ENCODE measurements at regions not wholly inside any gene's neighbourhood (a gene's known extent, or its start where the extent isn't known, plus 50 kb on each side); places are given as distances from the start of the nearest gene placed in this dataset.

DNA sequence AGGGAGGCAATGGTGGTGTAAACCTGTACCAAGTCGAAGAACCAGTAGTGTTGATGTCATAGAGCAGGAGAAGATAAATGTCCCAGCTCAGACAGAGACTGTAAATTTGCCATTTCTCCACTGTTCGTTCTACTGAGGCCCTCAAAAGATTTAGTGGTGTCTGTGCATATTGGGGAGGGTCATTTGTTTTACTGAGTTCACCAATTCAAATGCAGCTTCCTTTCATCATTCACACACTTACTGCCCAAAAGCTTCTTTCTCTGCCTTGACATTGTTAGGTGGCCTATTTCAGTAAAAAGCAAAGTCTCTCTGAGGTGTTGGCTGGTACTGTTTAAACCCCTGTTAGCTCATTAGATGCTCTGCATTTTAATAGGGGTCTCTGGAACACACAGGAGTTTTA, 86.2 kb upstream of the EDNRB start:
- Histone ChIP-seq H3K27me3 (replicated peaks in 1 of 7) (no peaks in the 10 kb centered on the region), H3K27ac (no peak overlapping the region), H3K4me1 (no peaks in the 10 kb centered on the region), H3K36me3 (no peaks in the 10 kb centered on the region), H3K9me3 (peaks cover 0 to 21% (median 9%) of the 10 kb centered on the region in 8 donors), H3K4me3 (no peak overlapping the region)
- DNase-seq, result no peak
- intact Hi-C loops (cut with DNase I; ENCODE audit: low total_unique reads), result no loop called here
- 73 to 91% (median 79%) methylated on average over 2 of the region's 2 CpGs for WGBS, 5 donors
- TF ChIP-seq POLR2A (IDR thresholded peaks at IDR 0.05), result no peak
- TF ChIP-seq POLR2AphosphoS5 (IDR thresholded peaks at IDR 0.05), result no peak
- TF ChIP-seq, protein P1, sequence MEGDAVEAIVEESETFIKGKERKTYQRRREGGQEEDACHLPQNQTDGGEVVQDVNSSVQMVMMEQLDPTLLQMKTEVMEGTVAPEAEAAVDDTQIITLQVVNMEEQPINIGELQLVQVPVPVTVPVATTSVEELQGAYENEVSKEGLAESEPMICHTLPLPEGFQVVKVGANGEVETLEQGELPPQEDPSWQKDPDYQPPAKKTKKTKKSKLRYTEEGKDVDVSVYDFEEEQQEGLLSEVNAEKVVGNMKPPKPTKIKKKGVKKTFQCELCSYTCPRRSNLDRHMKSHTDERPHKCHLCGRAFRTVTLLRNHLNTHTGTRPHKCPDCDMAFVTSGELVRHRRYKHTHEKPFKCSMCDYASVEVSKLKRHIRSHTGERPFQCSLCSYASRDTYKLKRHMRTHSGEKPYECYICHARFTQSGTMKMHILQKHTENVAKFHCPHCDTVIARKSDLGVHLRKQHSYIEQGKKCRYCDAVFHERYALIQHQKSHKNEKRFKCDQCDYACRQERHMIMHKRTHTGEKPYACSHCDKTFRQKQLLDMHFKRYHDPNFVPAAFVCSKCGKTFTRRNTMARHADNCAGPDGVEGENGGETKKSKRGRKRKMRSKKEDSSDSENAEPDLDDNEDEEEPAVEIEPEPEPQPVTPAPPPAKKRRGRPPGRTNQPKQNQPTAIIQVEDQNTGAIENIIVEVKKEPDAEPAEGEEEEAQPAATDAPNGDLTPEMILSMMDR (IDR thresholded peaks at IDR 0.05 in 8 of 11, conservative IDR thresholded peaks at IDR 0.05 in 3 of 11), result no peak

DNA sequence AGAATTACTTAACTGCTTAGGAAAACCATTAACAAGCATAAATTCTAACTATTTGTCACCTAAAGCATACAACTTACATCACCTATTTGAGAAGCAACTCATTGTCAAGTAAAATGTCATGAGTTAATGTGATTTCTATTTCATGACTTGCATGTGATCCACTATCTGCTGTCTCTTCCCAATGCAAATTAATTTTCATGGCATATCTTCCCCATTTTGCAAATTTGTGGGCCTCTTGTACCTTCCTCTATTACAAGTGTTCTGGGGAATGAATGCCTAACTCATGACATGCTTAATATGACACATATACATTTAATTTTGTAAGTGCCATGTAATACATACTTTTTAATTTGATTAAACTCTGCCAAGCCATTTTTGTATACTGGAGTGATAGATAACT, 81.1 kb upstream of the EDNRB start:
- Histone ChIP-seq H3K4me1 (no peaks in the 10 kb centered on the region), H3K9me3 (peaks cover 0 to 27% (median 10%) of the 10 kb centered on the region in 8 donors), H3K4me3 (no peak overlapping the region), H3K36me3 (no peaks in the 10 kb centered on the region), H3K27ac (no peak overlapping the region), H3K27me3 (replicated peaks in 1 of 7) (no peaks in the 10 kb centered on the region)
- intact Hi-C loops (cut with DNase I; ENCODE audit: low total_unique reads), result no loop called here
- DNase-seq, result no peak
- TF ChIP-seq POLR2AphosphoS5 (IDR thresholded peaks at IDR 0.05) (no peak), POLR2A (IDR thresholded peaks at IDR 0.05) (no peak)
- TF ChIP-seq, protein P1 (IDR thresholded peaks at IDR 0.05 in 8 of 11, conservative IDR thresholded peaks at IDR 0.05 in 3 of 11), result no peak

DNA sequence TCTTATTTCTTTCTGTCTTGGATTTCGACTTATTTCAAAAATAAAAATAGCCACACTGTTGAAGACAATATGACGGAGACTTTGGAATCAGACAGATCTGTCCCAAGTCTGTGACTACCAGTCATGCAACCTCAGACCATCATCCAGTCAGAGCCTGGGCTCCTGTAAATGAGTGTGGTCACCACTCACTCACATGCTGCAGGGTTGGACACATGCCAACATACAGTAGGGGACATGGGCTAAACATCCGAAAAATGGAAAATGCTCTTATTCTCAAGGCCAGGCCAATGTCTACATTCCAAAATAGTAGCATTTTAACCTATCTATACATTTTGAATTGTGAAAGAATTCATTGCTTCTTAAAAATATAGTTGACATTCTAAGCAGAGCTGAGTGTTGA, 75.5 kb upstream of the EDNRB start:
- intact Hi-C loops (cut with DNase I; ENCODE audit: low total_unique reads), result no loop called here
- Histone ChIP-seq H3K9me3 (peaks cover 0 to 6% (median 0%) of the 10 kb centered on the region in 8 donors), H3K4me1 (no peaks in the 10 kb centered on the region), H3K27me3 (replicated peaks in 1 of 7) (no peaks in the 10 kb centered on the region), H3K4me3 (no peak overlapping the region), H3K36me3 (no peaks in the 10 kb centered on the region), H3K27ac (no peak overlapping the region)
- TF ChIP-seq POLR2A (IDR thresholded peaks at IDR 0.05) (no peak), POLR2AphosphoS5 (IDR thresholded peaks at IDR 0.05) (no peak)
- TF ChIP-seq, protein P1 (IDR thresholded peaks at IDR 0.05 in 8 of 11, conservative IDR thresholded peaks at IDR 0.05 in 3 of 11), result no peak
- 84 to 94% (median 90%) methylated on average over 3 of the region's 3 CpGs for WGBS, 5 donors
- no peak for DNase-seq

DNA sequence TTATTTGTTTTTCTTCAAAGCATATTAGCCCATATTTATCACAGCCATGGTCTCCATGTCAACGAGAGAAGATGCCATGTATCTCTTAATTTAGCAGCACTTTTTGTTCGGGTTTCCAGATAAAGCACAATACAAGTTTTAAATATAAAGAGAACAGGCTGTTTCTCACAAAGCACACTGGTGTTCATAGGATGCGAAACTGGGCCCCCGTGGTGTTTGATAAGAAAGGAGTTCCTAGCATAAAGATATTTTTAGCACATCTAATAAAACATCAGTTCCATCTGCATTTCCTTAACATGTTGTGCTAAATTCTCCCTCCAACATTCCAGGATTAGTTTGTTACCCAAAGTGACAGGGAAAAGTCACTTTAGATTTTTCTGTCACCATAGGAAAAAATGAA, 72.4 kb upstream of the EDNRB start:
- intact Hi-C loops (cut with DNase I; ENCODE audit: low total_unique reads), result no loop called here
- Histone ChIP-seq H3K27ac (no peak overlapping the region), H3K4me3 (no peak overlapping the region), H3K36me3 (no peaks in the 10 kb centered on the region), H3K4me1 (no peaks in the 10 kb centered on the region), H3K9me3 (peaks cover 0 to 5% (median 0%) of the 10 kb centered on the region in 8 donors), H3K27me3 (replicated peaks in 1 of 7) (peaks cover 0 to 12% (median 0%) of the 10 kb centered on the region in 7 donors)
- WGBS, 5 donors, result 67 to 79% (median 68%) methylated on average over 4 of the region's 4 CpGs
- TF ChIP-seq, protein P1 (IDR thresholded peaks at IDR 0.05 in 8 of 11, conservative IDR thresholded peaks at IDR 0.05 in 3 of 11), result no peak
- TF ChIP-seq POLR2A (IDR thresholded peaks at IDR 0.05) (no peak), POLR2AphosphoS5 (IDR thresholded peaks at IDR 0.05) (no peak)
- no peak for DNase-seq
